ENCODE measurements at regions not wholly inside any gene's neighbourhood (a gene's known extent, or its start where the extent isn't known, plus 50 kb on each side); places are given as distances from the start of the nearest gene placed in this dataset.
"Not testable (repeated sequence)": the region's sequence is repeated elsewhere in the genome, so short reads cannot be mapped to it uniquely, and the experiment has no call there.

DNA sequence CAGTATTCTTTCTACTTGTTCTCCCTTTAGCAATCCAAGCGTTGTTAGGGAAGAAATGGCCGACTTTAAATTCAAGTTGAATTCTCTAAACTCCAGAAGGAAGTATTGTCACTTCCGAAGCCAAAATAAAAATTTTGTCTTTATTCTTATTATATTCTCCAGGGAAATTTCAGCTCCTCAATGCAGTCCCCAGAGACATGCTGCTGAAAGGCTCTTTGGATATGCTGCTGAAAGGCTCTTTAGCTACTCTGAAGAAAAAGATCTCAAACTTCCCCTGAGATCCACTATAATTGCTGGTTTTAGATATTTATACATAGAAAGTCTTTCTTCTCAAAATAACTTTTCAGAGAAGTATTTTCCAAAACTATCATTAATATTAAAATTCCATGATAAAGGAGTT lies 92.3 kb upstream of the PARP8 start:
- no peak overlapping the region for H3K4me3 ChIP-seq
- WGBS, 2 donors (ENCODE audit: low coverage in 1 of 2), result 72 to 83% methylated on average over 3 of the region's 3 CpGs
- no peaks in the 10 kb centered on the region for H3K4me1 ChIP-seq
- H3K36me3 ChIP-seq, result no peaks in the 10 kb centered on the region
- intact Hi-C loops (cut with DNase I; ENCODE audit: low total_unique reads) (no loop called here), in situ Hi-C loops (cut with MboI; ENCODE audit: low pct_ligation_motif_present in 1 of 4, low pct_unique_long_range_greater_than_20kb in 1 of 4, low sequenced_read_pairs in 3 of 4) (no loop called here)
- no peak overlapping the region for H3K27ac ChIP-seq
- DNase-seq, result no peak
- no peaks in the 10 kb centered on the region for H3K9me3 ChIP-seq
- no peaks in the 10 kb centered on the region for H3K27me3 ChIP-seq
- no peak for TF ChIP-seq POLR2AphosphoS5 (IDR thresholded peaks at IDR 0.05)
- TF ChIP-seq CTCF (IDR thresholded peaks at IDR 0.05), result no peak
- no peak for TF ChIP-seq EP300 (IDR thresholded peaks at IDR 0.05; ENCODE audit: low read depth)
- TF ChIP-seq POLR2A (IDR thresholded peaks at IDR 0.05), result no peak

- 55 to 73% methylated on average over 2 to 3 of the region's 3 CpGs for WGBS, 2 donors (ENCODE audit: low coverage in 1 of 2)
- DNase-seq, result no peak
- in situ Hi-C loops (cut with MboI; ENCODE audit: low pct_ligation_motif_present in 1 of 4, low pct_unique_long_range_greater_than_20kb in 1 of 4, low sequenced_read_pairs in 3 of 4), result no loop called here
Observed at GRCh38 chr5:50575740-50576139, 90.7 kb upstream of the PARP8 start.

GRCh38 chr5:50576265-50576664 lies 90.2 kb upstream of the PARP8 start:
- in situ Hi-C loops (cut with MboI; ENCODE audit: low pct_ligation_motif_present in 1 of 4, low pct_unique_long_range_greater_than_20kb in 1 of 4, low sequenced_read_pairs in 3 of 4), result no loop called here
- no peaks in the 10 kb centered on the region for H3K36me3 ChIP-seq

More at GRCh38 chr5:50575740-50576139, 90.7 kb upstream of the PARP8 start:
- Histone ChIP-seq H3K27ac (no peak overlapping the region), H3K27me3 (no peaks in the 10 kb centered on the region), H3K4me3 (no peak overlapping the region), H3K9me3 (no peaks in the 10 kb centered on the region), H3K4me1 (no peaks in the 10 kb centered on the region), H3K36me3 (no peaks in the 10 kb centered on the region)
- TF ChIP-seq EP300 (IDR thresholded peaks at IDR 0.05; ENCODE audit: low read depth) (no peak), POLR2AphosphoS5 (IDR thresholded peaks at IDR 0.05) (no peak), POLR2A (IDR thresholded peaks at IDR 0.05) (no peak), CTCF (IDR thresholded peaks at IDR 0.05) (no peak)
- intact Hi-C loops (cut with DNase I; ENCODE audit: low total_unique reads), result no loop called here

GRCh38 chr5:50576686-50577256 lies 89.7 kb upstream of the PARP8 start:
- H3K9me3 ChIP-seq, result no peaks in the 10 kb centered on the region
- no peaks in the 10 kb centered on the region for H3K36me3 ChIP-seq
- H3K4me3 ChIP-seq, result no peak overlapping the region
- H3K27me3 ChIP-seq, result no peaks in the 10 kb centered on the region
- intact Hi-C loops (cut with DNase I; ENCODE audit: low total_unique reads), result no loop called here
- in situ Hi-C loops (cut with MboI; ENCODE audit: low pct_ligation_motif_present in 1 of 4, low pct_unique_long_range_greater_than_20kb in 1 of 4, low sequenced_read_pairs in 3 of 4), result no loop called here
- H3K27ac ChIP-seq, result no peak overlapping the region
- WGBS, 2 donors (ENCODE audit: low coverage in 1 of 2), result 48 to 50% methylated on average over 1 of the region's 1 CpG
- DNase-seq, result no peak
- no peaks in the 10 kb centered on the region for H3K4me1 ChIP-seq
- no peak for TF ChIP-seq POLR2AphosphoS5 (IDR thresholded peaks at IDR 0.05)

More at GRCh38 chr5:50576265-50576664, 90.2 kb upstream of the PARP8 start:
- Histone ChIP-seq H3K27me3 (no peaks in the 10 kb centered on the region), H3K9me3 (no peaks in the 10 kb centered on the region), H3K4me1 (no peaks in the 10 kb centered on the region), H3K27ac (no peak overlapping the region), H3K4me3 (no peak overlapping the region)
- intact Hi-C loops (cut with DNase I; ENCODE audit: low total_unique reads), result no loop called here
- DNase-seq, result no peak
- no peak for TF ChIP-seq POLR2A (IDR thresholded peaks at IDR 0.05)
- no peak for TF ChIP-seq CTCF (IDR thresholded peaks at IDR 0.05)
- TF ChIP-seq EP300 (IDR thresholded peaks at IDR 0.05; ENCODE audit: low read depth), result no peak
- TF ChIP-seq POLR2AphosphoS5 (IDR thresholded peaks at IDR 0.05), result no peak

GRCh38 chr5:50580506-50580905 lies 85.9 kb upstream of the PARP8 start:
- H3K27me3 ChIP-seq, result no peaks in the 10 kb centered on the region
- in situ Hi-C loops (cut with MboI; ENCODE audit: low pct_ligation_motif_present in 1 of 4, low pct_unique_long_range_greater_than_20kb in 1 of 4, low sequenced_read_pairs in 3 of 4), result no loop called here

GRCh38 chr5:50581845-50582244 lies 84.6 kb upstream of the PARP8 start:
- H3K36me3 ChIP-seq; H3K4me3 ChIP-seq; H3K4me1 ChIP-seq; DNase-seq; in situ Hi-C loops (cut with MboI; ENCODE audit: low pct_ligation_motif_present in 1 of 4, low pct_unique_long_range_greater_than_20kb in 1 of 4, low sequenced_read_pairs in 3 of 4); H3K27me3 ChIP-seq; H3K27ac ChIP-seq; H3K9me3 ChIP-seq: not testable (repeated sequence)
- 71 to 83% methylated on average over 1 of the region's 1 CpG for WGBS, 2 donors (ENCODE audit: low coverage in 1 of 2)
- intact Hi-C loops (cut with DNase I; ENCODE audit: low total_unique reads), result loop anchor here (10.0 kb wide), 1 partner anchor 1763 kb away; no protein-coding TSS in a partner anchor

More at GRCh38 chr5:50580506-50580905, 85.9 kb upstream of the PARP8 start:
- TF ChIP-seq CTCF (IDR thresholded peaks at IDR 0.05), result no peak
- no peak for TF ChIP-seq EP300 (IDR thresholded peaks at IDR 0.05; ENCODE audit: low read depth)
- no peak for TF ChIP-seq POLR2AphosphoS5 (IDR thresholded peaks at IDR 0.05)
- no peak for TF ChIP-seq POLR2A (IDR thresholded peaks at IDR 0.05)
- Histone ChIP-seq H3K4me1 (no peaks in the 10 kb centered on the region), H3K9me3 (no peaks in the 10 kb centered on the region), H3K27ac (no peak overlapping the region), H3K36me3 (no peaks in the 10 kb centered on the region), H3K4me3 (no peak overlapping the region)
- intact Hi-C loops (cut with DNase I; ENCODE audit: low total_unique reads), result loop anchor here (10.0 kb wide), 1 partner anchor 1764 kb away; no protein-coding TSS in a partner anchor
- WGBS, 2 donors (ENCODE audit: low coverage in 1 of 2), result 72 to 80% methylated on average over 6 of the region's 6 CpGs
- no peak for DNase-seq
